ENCODE measurements at regions not wholly inside any gene's neighbourhood (a gene's known extent, or its start where the extent isn't known, plus 50 kb on each side); places are given as distances from the start of the nearest gene placed in this dataset.

DNA sequence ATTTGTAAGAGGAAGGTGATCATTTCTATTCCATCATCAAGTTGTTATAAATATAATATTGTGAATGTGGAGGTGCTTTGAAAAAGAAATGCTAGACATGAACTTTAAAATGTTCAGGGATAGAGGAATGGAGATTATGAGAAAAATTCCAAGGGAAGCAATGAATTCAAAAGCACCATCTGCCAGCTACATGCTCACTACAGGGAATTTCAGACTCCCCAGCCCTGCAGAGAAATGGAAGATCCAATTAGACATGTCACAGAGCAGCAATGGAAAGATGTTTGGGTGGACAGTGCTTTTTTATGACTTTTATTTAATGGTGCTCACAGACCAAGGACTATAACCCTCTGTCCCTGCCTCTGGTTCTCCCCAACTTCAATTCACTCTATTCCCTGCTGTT, 209.7 kb downstream of the ESM1 start:
- H3K9me3 ChIP-seq (ENCODE audit: low read length), result no peaks in the 10 kb centered on the region
- H3K27me3 ChIP-seq (ENCODE audit: control insufficient read depth in 1 of 2, insufficient read depth in 2 of 2, low read length in 2 of 2), result no peaks in the 10 kb centered on the region
- H3K4me3 ChIP-seq (ENCODE audit: low read depth in 1 of 2, low read length in 2 of 2), result no peak overlapping the region
- no peak overlapping the region for H3K9ac ChIP-seq (ENCODE audit: low read length)
- no peak overlapping the region for H3K27ac ChIP-seq (ENCODE audit: low read depth, low read length)
- H3K4me1 ChIP-seq (ENCODE audit: insufficient read depth, low read length), result no peaks in the 10 kb centered on the region
- no peaks in the 10 kb centered on the region for H3K36me3 ChIP-seq (ENCODE audit: insufficient read depth, low read length)

DNA sequence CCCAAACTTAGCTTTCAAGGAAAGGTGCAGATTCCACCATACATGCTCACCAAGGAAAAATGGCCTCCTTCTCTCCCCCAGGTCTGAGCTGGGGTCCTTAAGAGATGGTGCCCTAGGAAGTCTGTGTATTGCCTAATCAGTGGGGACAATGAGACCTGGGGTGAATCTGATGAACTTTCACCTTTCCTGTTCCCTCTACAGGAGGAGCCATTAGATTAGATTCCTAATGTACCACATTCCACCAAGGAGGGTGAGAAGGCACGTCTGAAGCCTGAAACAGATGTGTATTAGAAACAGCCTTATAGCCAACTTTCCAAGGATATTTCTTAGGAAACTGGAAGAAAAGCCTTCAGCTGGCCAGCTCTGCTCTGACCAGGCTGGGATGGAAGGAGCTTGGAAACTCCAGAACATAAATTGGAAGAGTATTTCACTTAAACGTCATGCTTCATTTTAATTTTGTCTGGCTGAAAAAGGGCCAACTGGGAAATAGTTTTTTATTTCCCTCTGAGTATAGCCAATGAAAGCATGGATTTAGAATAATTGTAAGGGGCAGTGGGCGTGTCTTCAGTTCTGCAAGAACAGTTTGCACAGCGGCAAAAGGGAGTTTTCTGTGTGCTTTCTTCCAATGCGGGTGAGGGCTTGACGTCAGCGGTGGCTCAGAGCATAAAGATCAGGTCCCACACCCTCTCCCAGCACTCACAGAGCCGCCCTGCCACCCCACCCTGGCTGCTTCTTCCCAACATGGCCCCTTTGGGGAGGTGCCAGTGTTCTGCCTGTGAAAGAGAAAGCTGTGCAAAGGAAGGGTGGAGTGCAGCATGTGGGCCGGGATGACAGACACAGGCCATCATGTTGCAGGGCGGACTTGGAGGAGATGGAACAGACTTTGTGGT, 210.9 kb downstream of the ESM1 start:
- Histone ChIP-seq H3K4me3 (ENCODE audit: low read depth in 1 of 2, low read length in 2 of 2) (no peak overlapping the region), H3K36me3 (ENCODE audit: insufficient read depth, low read length) (no peaks in the 10 kb centered on the region), H3K27ac (ENCODE audit: low read depth, low read length) (no peak overlapping the region)

DNA sequence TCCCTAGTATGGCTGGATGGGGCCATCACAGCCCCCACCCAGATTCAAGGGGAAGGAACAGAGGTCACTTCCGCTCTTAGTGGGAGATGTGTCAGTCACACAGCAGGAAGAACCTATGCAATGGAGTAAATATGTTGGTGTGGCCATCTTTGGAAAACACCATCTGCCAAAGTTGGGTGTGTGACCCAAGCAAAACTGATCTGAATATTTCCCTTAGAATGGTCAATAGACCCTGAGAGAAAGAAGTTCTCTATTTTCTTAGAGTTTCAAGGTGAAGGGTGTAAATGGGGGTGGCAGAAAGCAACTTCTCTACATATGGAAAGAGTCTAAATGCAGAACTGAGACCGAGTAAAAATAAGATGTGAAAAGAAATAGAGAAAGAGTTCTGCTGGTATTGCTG, 212.7 kb downstream of the ESM1 start:
- Histone ChIP-seq H3K9ac (ENCODE audit: low read length) (no peak overlapping the region), H3K4me3 (ENCODE audit: low read depth in 1 of 2, low read length in 2 of 2) (no peak overlapping the region), H3K36me3 (ENCODE audit: insufficient read depth, low read length) (no peaks in the 10 kb centered on the region), H3K4me1 (ENCODE audit: insufficient read depth, low read length) (no peaks in the 10 kb centered on the region), H3K27ac (ENCODE audit: low read depth, low read length) (no peak overlapping the region), H3K27me3 (ENCODE audit: control insufficient read depth in 1 of 2, insufficient read depth in 2 of 2, low read length in 2 of 2) (no peaks in the 10 kb centered on the region), H3K9me3 (ENCODE audit: low read length) (no peaks in the 10 kb centered on the region)

More for the DNA sequence above, 210.9 kb downstream of the ESM1 start:
- Histone ChIP-seq H3K4me1 (ENCODE audit: insufficient read depth, low read length) (no peaks in the 10 kb centered on the region), H3K9me3 (ENCODE audit: low read length) (no peaks in the 10 kb centered on the region), H3K9ac (ENCODE audit: low read length) (no peak overlapping the region), H3K27me3 (ENCODE audit: control insufficient read depth in 1 of 2, insufficient read depth in 2 of 2, low read length in 2 of 2) (no peaks in the 10 kb centered on the region)

DNA sequence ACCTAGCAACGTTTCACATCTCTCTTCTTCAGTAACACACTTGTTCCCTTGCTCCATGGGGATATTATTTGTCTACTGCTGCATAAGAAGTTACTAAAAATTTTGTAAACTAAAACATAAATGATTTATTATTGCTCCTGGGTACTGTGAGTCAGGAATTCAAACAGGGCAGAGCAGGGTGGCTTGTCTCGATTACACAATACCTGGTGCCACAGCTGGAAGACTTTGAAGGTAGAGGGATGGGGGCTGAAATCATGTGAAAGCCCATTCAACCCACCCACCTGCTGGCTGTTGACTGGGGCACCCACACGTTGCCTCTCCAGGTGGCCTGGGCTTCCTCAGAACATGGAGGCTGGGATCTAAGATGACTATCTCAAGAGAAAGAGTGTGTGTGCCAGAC, 213.2 kb downstream of the ESM1 start:
- Histone ChIP-seq H3K4me1 (ENCODE audit: insufficient read depth, low read length) (no peaks in the 10 kb centered on the region), H3K27ac (ENCODE audit: low read depth, low read length) (no peak overlapping the region), H3K9me3 (ENCODE audit: low read length) (no peaks in the 10 kb centered on the region), H3K36me3 (ENCODE audit: insufficient read depth, low read length) (no peaks in the 10 kb centered on the region), H3K27me3 (ENCODE audit: control insufficient read depth in 1 of 2, insufficient read depth in 2 of 2, low read length in 2 of 2) (no peaks in the 10 kb centered on the region), H3K4me3 (ENCODE audit: low read depth in 1 of 2, low read length in 2 of 2) (no peak overlapping the region), H3K9ac (ENCODE audit: low read length) (no peak overlapping the region)

DNA sequence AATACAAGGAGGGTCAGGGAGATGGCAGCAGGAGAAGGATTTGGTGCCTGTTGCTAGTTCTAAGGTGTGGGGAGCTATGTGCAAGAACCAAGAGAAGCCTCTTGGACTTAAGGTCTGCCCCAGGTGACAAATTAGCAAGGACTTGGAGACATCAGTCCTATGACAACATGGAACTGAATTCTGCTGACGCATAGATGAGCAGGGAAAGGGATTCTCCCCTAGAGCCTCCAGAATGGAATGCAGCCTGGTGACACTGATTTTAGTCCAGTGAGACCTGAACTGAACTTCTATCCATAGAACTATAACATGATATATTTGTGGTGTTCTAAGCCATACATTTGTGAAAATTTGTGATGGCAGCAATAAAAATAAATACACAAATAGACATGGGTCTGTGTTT, 215.6 kb downstream of the ESM1 start:
- Histone ChIP-seq H3K4me1 (ENCODE audit: insufficient read depth, low read length) (no peaks in the 10 kb centered on the region), H3K27me3 (ENCODE audit: control insufficient read depth in 1 of 2, insufficient read depth in 2 of 2, low read length in 2 of 2) (no peaks in the 10 kb centered on the region), H3K27ac (ENCODE audit: low read depth, low read length) (no peak overlapping the region), H3K9ac (ENCODE audit: low read length) (no peak overlapping the region), H3K36me3 (ENCODE audit: insufficient read depth, low read length) (no peaks in the 10 kb centered on the region), H3K4me3 (ENCODE audit: low read depth in 1 of 2, low read length in 2 of 2) (no peak overlapping the region), H3K9me3 (ENCODE audit: low read length) (no peaks in the 10 kb centered on the region)

DNA sequence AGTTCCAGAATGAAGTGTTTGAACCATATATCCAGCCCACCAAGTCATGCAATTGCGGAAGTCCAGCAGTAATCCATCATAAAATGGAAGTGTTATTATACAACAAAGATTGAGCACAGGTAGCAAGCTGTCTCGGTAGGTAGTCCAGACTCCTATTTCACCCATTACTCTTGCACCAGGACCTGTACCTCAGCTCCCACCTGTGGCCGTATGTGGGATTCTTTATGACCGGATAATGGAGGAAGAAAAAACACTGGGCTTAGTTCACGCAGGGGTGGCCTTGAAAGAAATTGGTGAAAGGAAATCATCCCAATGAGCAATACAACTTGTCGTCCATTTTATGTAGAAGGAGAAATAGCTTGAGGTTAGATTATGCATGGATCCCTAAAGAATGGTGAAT, 216.3 kb downstream of the ESM1 start:
- Histone ChIP-seq H3K9ac (ENCODE audit: low read length) (no peak overlapping the region), H3K4me3 (ENCODE audit: low read depth in 1 of 2, low read length in 2 of 2) (no peak overlapping the region), H3K9me3 (ENCODE audit: low read length) (no peaks in the 10 kb centered on the region), H3K27ac (ENCODE audit: low read depth, low read length) (no peak overlapping the region), H3K27me3 (ENCODE audit: control insufficient read depth in 1 of 2, insufficient read depth in 2 of 2, low read length in 2 of 2) (no peaks in the 10 kb centered on the region), H3K36me3 (ENCODE audit: insufficient read depth, low read length) (no peaks in the 10 kb centered on the region), H3K4me1 (ENCODE audit: insufficient read depth, low read length) (no peaks in the 10 kb centered on the region)

DNA sequence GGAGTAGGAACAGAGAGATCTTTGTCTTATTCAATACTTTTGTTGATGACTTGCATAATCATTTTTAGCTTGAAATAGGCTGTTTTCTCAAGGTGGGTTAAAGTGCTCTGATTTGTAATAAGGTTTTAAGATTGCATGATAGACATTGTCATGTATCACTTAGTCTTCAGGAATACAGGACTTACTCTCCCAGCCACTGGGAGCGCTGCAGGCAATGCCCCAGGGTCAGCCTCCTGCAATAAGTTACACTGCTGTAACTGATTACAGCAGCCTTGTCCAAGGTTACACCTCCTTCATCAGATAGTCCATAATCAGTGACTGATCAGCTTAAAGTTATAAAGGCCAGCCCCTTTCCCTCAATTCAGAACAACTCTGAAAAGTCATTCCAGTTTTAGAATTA, 218.6 kb downstream of the ESM1 start:
- H3K36me3 ChIP-seq (ENCODE audit: insufficient read depth, low read length), result no peaks in the 10 kb centered on the region
- H3K9me3 ChIP-seq (ENCODE audit: low read length), result no peaks in the 10 kb centered on the region
- no peak overlapping the region for H3K4me3 ChIP-seq (ENCODE audit: low read depth in 1 of 2, low read length in 2 of 2)
- no peak overlapping the region for H3K27ac ChIP-seq (ENCODE audit: low read depth, low read length)
- H3K9ac ChIP-seq (ENCODE audit: low read length), result no peak overlapping the region
- no peaks in the 10 kb centered on the region for H3K27me3 ChIP-seq (ENCODE audit: control insufficient read depth in 1 of 2, insufficient read depth in 2 of 2, low read length in 2 of 2)
- H3K4me1 ChIP-seq (ENCODE audit: insufficient read depth, low read length), result no peaks in the 10 kb centered on the region

DNA sequence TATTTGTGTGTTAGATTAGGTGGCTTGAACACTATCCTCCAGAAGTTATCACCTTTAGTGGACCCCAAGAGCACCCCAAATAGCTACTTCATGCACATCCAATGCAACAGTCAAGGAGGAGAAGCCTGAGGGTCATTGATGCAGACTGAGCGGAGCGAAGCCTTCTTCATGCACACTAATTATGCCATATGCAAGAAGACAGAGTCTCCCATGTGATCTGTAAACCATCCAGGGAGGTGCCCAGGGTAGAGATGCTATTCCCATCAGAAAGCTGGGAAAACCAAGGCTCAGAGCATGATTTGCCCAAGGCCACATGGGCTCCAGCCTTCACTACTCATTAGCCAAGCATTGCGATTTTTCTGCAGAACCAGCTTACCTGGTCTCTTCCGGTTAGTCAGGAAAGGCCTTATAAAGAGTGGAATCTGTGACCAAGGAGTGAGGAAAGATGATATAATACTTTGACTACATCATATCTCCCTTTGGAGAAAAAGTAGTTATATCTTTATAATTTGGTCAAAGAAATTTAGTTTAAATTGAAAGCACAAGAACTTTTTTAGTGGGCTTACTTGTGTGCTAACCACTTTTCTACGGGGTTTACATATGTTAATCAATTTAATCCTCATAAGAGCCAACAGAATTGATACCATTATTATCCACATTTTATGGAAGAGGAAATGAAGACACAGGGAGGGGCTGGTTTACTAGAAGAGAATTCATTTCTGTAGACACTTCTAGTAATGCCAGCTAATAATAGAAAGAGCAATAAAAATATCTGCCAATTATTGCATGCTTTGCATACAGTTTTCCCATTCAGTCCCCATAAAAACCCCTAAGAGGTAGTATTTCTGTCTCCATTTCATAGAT, 220.0 kb downstream of the ESM1 start:
- Histone ChIP-seq H3K4me1 (ENCODE audit: insufficient read depth, low read length) (no peaks in the 10 kb centered on the region), H3K9me3 (ENCODE audit: low read length) (no peaks in the 10 kb centered on the region), H3K36me3 (ENCODE audit: insufficient read depth, low read length) (no peaks in the 10 kb centered on the region), H3K27me3 (ENCODE audit: control insufficient read depth in 1 of 2, insufficient read depth in 2 of 2, low read length in 2 of 2) (no peaks in the 10 kb centered on the region), H3K4me3 (ENCODE audit: low read depth in 1 of 2, low read length in 2 of 2) (no peak overlapping the region), H3K27ac (ENCODE audit: low read depth, low read length) (no peak overlapping the region), H3K9ac (ENCODE audit: low read length) (no peak overlapping the region)

DNA sequence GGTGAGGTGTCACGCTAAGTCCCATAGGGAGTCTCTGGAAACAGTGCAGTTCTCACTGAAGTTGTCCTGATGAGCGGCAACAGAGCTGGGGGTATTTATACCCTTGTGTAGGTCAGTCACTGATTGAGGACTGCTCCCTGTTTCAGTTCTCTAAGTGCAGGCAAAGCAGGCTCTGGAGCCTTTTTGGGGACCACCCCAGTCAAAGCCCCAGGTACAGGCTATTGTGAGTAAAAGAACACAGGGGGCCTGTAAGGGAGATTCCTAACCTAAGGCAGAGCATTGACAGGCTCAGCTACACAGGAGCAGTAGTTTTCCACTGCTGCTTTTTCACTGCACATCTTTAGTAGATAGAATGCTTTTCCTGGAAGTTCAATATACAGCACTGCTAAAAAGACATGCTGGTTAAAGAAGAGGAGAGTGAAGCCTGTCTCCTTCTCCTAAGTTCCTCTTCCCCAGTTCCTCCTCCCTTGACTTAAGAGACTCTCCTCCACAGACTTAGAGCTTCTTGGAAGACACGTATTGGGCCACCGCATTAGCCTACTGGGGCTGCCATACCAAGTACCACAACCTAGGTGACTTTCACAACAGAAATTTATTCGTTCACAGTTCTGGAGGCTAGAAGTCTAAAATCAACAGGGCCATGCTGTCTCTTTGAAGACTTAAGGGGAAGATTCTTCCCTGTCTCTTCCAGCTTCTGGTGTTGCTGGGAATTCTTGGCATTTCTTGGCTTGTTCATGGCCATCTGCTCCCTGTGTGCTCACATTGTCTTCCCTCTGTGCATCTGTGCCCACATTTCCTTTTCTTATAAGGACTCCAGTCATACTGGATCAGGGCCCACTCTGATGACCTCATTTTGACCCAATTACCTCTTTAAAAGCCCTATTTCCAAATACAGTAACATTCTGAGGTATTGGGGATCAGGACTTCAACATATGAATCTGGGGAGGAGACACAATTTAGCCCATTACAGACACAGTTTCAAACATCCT, 221.0 kb downstream of the ESM1 start:
- no peaks in the 10 kb centered on the region for H3K9me3 ChIP-seq (ENCODE audit: low read length)
- no peaks in the 10 kb centered on the region for H3K36me3 ChIP-seq (ENCODE audit: insufficient read depth, low read length)
- H3K9ac ChIP-seq (ENCODE audit: low read length), result no peak overlapping the region
- no peaks in the 10 kb centered on the region for H3K27me3 ChIP-seq (ENCODE audit: control insufficient read depth in 1 of 2, insufficient read depth in 2 of 2, low read length in 2 of 2)
- H3K4me3 ChIP-seq (ENCODE audit: low read depth in 1 of 2, low read length in 2 of 2), result no peak overlapping the region
- H3K27ac ChIP-seq (ENCODE audit: low read depth, low read length), result no peak overlapping the region
- no peaks in the 10 kb centered on the region for H3K4me1 ChIP-seq (ENCODE audit: insufficient read depth, low read length)

DNA sequence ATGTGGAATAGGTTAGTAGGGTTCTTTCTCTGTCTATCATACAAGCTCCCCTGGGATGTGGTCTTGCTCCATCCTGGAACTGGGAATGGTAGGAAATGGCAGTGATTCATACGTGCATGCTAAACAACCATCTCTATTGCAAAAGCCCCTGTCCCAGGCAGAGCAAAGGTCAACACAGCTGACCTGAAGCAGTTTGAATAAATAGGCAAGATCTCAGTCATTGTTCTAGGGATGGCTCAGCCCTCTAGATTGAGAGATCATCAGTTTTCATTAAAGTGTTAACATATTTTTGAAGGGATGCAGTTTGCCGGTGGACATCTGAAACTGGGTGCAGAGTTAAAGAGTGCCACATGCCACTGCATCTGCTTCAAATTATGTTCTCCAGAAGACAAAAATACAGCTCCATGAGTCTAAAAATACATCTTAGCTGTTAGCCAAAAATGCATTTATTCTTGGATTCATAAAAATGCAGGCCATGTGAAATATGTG, 224.1 kb downstream of the ESM1 start:
- no peaks in the 10 kb centered on the region for H3K4me1 ChIP-seq (ENCODE audit: insufficient read depth, low read length)
- no peaks in the 10 kb centered on the region for H3K9me3 ChIP-seq (ENCODE audit: low read length)
- no peak overlapping the region for H3K9ac ChIP-seq (ENCODE audit: low read length)
- H3K27ac ChIP-seq (ENCODE audit: low read depth, low read length), result no peak overlapping the region
- H3K27me3 ChIP-seq (ENCODE audit: control insufficient read depth in 1 of 2, insufficient read depth in 2 of 2, low read length in 2 of 2), result no peaks in the 10 kb centered on the region
- no peak overlapping the region for H3K4me3 ChIP-seq (ENCODE audit: low read depth in 1 of 2, low read length in 2 of 2)
- H3K36me3 ChIP-seq (ENCODE audit: insufficient read depth, low read length), result no peaks in the 10 kb centered on the region

Measured in muscle layer of colon (tissue), 2 donors.